ENCODE measurements at regions not wholly inside any gene's neighbourhood (a gene's known extent, or its start where the extent isn't known, plus 50 kb on each side); places are given as distances from the start of the nearest gene placed in this dataset.

GRCh38 chr6:137690034-137690433 is 177.0 kb upstream of the TNFAIP3 start:
- no peak for DNase-seq (ENCODE audit: low spot score)

GRCh38 chr6:137690721-137691120 is 176.3 kb upstream of the TNFAIP3 start:
- DNase-seq (ENCODE audit: low spot score), result no peak

- DNase-seq (ENCODE audit: low spot score), result no peak
Measured at GRCh38 chr6:137692308-137692707, 174.8 kb upstream of the TNFAIP3 start.

- DNase-seq (ENCODE audit: low spot score), result no peak
Measured at GRCh38 chr6:137692806-137693205, 174.3 kb upstream of the TNFAIP3 start.

- no peak for DNase-seq (ENCODE audit: low spot score)
Measured at GRCh38 chr6:137693711-137694110, 173.3 kb upstream of the TNFAIP3 start.

- no peak for DNase-seq (ENCODE audit: low spot score)
Measured at GRCh38 chr6:137696765-137697164, 170.3 kb upstream of the TNFAIP3 start.

GRCh38 chr6:137697267-137697938 is 169.7 kb upstream of the TNFAIP3 start:
- no peak for DNase-seq (ENCODE audit: low spot score)

- peak; percentile 36 for DNase-seq (ENCODE audit: low spot score)
Measured at GRCh38 chr6:137698636-137699030, 168.4 kb upstream of the TNFAIP3 start.

- peak; percentile 14 for DNase-seq (ENCODE audit: low spot score)
Measured at GRCh38 chr6:137699031-137699683, 167.9 kb upstream of the TNFAIP3 start.

- no peak for DNase-seq (ENCODE audit: low spot score)
Measured at GRCh38 chr6:137700161-137700560, 166.9 kb upstream of the TNFAIP3 start.

GRCh38 chr6:137700751-137701477 is 166.1 kb upstream of the TNFAIP3 start:
- DNase-seq (ENCODE audit: low spot score), result no peak

- no peak for DNase-seq (ENCODE audit: low spot score)
Measured at GRCh38 chr6:137701942-137702341, 165.1 kb upstream of the TNFAIP3 start.

GRCh38 chr6:137702791-137703424 is 164.2 kb upstream of the TNFAIP3 start:
- no peak for DNase-seq (ENCODE audit: low spot score)

GRCh38 chr6:137704802-137705159 is 162.3 kb upstream of the TNFAIP3 start:
- no peak for DNase-seq (ENCODE audit: low spot score)

GRCh38 chr6:137705160-137706082 is 161.6 kb upstream of the TNFAIP3 start:
- DNase-seq (ENCODE audit: low spot score), result peak; percentile 19

- DNase-seq (ENCODE audit: low spot score), result no peak
Measured at GRCh38 chr6:137706083-137706750, 160.8 kb upstream of the TNFAIP3 start.

GRCh38 chr6:137707038-137707589 is 159.9 kb upstream of the TNFAIP3 start:
- no peak for DNase-seq (ENCODE audit: low spot score)

- peak; percentile 68 for DNase-seq (ENCODE audit: low spot score)
Measured at GRCh38 chr6:137707590-137708360, 159.3 kb upstream of the TNFAIP3 start.

- DNase-seq (ENCODE audit: low spot score), result no peak
Measured at GRCh38 chr6:137708481-137708880, 158.6 kb upstream of the TNFAIP3 start.

All from putamen (tissue), 1 donor.